WTC11 (cell line): ENCODE measurements at regions not wholly inside any gene's neighbourhood (a gene's known extent, or its start where the extent isn't known, plus 50 kb on each side); places are given as distances from the start of the nearest gene placed in this dataset.

Experiments
- ATAC-seq: fragments of 200-7000 bp; cut with Tn5 transposase; 2 replicates; pipeline ENCODE4 v1.10.0; 2021; ENCODE audit warnings: mild to moderate bottlenecking, moderate library complexity
- CTCF ChIA-PET: fragments of 300-600 bp; sonication (Branson Sonifier 250); formaldehyde crosslinking; loops from one replicate; lab custom pipeline; 2021; ENCODE audit warnings: antibody characterized with exemption; lab: Charles Lee
- POLR2A ChIA-PET: fragments of 350-600 bp; sonication (Branson Sonifier 250); formaldehyde crosslinking; loops from one replicate; lab custom pipeline; 2021; ENCODE audit warnings: antibody characterized with exemption; lab: Charles Lee
- DNase-seq: peaks from one replicate; pipeline ENCODE4 v3.0.0; 2021; ENCODE audit warnings: low spot score
- H3K27ac Mint-ChIP-seq: 2 replicates; pipeline ENCODE4 v1.8.0; 2021; ENCODE audit warnings: mixed read lengths
- H3K27me3 Mint-ChIP-seq: 2 replicates; pipeline ENCODE4 v1.8.0; 2021; ENCODE audit warnings: low read depth, mild to moderate bottlenecking, moderate library complexity, mixed read lengths
- H3K36me3 Mint-ChIP-seq: 2 replicates; pipeline ENCODE4 v1.8.0; 2021; ENCODE audit warnings: mixed read lengths
- H3K4me1 Mint-ChIP-seq: 2 replicates; pipeline ENCODE4 v1.8.0; 2022; ENCODE audit warnings: mixed read lengths
- H3K4me3 Mint-ChIP-seq: 2 replicates; pipeline ENCODE4 v1.8.0; 2021; ENCODE audit warnings: mild to moderate bottlenecking, moderate library complexity, mixed read lengths
- H3K9me3 Mint-ChIP-seq: 2 replicates; pipeline ENCODE4 v1.8.0; 2021; ENCODE audit warnings: mixed read lengths
- ARID4B ChIP-seq: sonication (generic); formaldehyde crosslinking; IDR thresholded peaks from 2 replicates; pipeline ENCODE4 v1.8.0; 2023; ENCODE audit warnings: missing genetic modification reagents, mild to moderate bottlenecking, borderline replicate concordance
- ESRRA ChIP-seq: sonication (generic); formaldehyde crosslinking; IDR thresholded peaks from 2 replicates; pipeline ENCODE4 v1.8.1; 2022; ENCODE audit warnings: mild to moderate bottlenecking, missing genetic modification reagents, borderline replicate concordance
- SMAD4 ChIP-seq: sonication (generic); formaldehyde crosslinking; IDR thresholded peaks from 2 replicates; pipeline ENCODE4 v1.8.0; 2022; ENCODE audit warnings: mild to moderate bottlenecking, missing genetic modification reagents
- STAT6 ChIP-seq: sonication (generic); formaldehyde crosslinking; conservative IDR thresholded peaks from 2 replicates; pipeline ENCODE4 v1.8.1; 2023; ENCODE audit warnings: mild to moderate bottlenecking, low read depth, missing genetic modification reagents, moderate library complexity
- ZBTB21 ChIP-seq: sonication (generic); formaldehyde crosslinking; IDR thresholded peaks from 2 replicates; pipeline ENCODE4 v1.8.1; 2023; ENCODE audit warnings: mild to moderate bottlenecking, missing genetic modification reagents, borderline replicate concordance
- ZNF281 ChIP-seq: sonication (generic); formaldehyde crosslinking; IDR thresholded peaks from 2 replicates; pipeline ENCODE4 v1.8.0; 2023; ENCODE audit warnings: mild to moderate bottlenecking, missing genetic modification reagents

- TF ChIP-seq STAT6 (CRISPR knock-in tag) (no peak), ESRRA (no peak)
- TF ChIP-seq, all 79 proteins: peak for 0
These were observed 114.1 kb downstream of the RND3 start (continued) for GRCh38 chr2:150373374-150373773.

- CTCF ChIA-PET: no interaction called here
- Mint-ChIP-seq H3K4me1 (peaks cover 26% of the 10 kb centered on the region), H3K27me3 (no peaks in the 10 kb centered on the region), H3K4me3 (no peak overlapping the region), H3K9me3 (peaks cover 31% of the 10 kb centered on the region), H3K27ac (no peak overlapping the region), H3K36me3 (peaks cover 10% of the 10 kb centered on the region)
- POLR2A ChIA-PET: no interaction called here
- ATAC-seq: peak; percentile 78
- no peak for DNase-seq
- no peak for TF ChIP-seq ZBTB21 (CRISPR knock-in tag)
- no peak for TF ChIP-seq ARID4B (CRISPR knock-in tag)
- TF ChIP-seq SMAD4 (CRISPR knock-in tag): no peak
- no peak for TF ChIP-seq ESRRA
- no peak for TF ChIP-seq ZNF281 (CRISPR knock-in tag)
- no peak for TF ChIP-seq STAT6 (CRISPR knock-in tag)
These were observed 116.2 kb downstream of the RND3 start for GRCh38 chr2:150371044-150371818.

GRCh38 chr2:150370561-150370960, 116.9 kb downstream of the RND3 start:
- ChIA-PET POLR2A (no interaction called here), CTCF (no interaction called here)
- Mint-ChIP-seq H3K27ac (no peak overlapping the region), H3K36me3 (peaks cover 10% of the 10 kb centered on the region), H3K4me1 (peaks cover 21% of the 10 kb centered on the region), H3K27me3 (no peaks in the 10 kb centered on the region), H3K4me3 (no peak overlapping the region)
- ATAC-seq (no peak), DNase-seq (no peak)
- no peak for TF ChIP-seq STAT6 (CRISPR knock-in tag)
- TF ChIP-seq, all 79 proteins: peak for 0
- H3K9me3 Mint-ChIP-seq: peaks cover 24% of the 10 kb centered on the region
